Stimulated activated CD8-positive, alpha-beta memory T cell treated with anti-CD3 and anti-CD28 coated beads, Interleukin-4, amount 100 ng/mL, for 4 hours (primary cell): ENCODE measurements at regions not wholly inside any gene's neighbourhood (a gene's known extent, or its start where the extent isn't known, plus 50 kb on each side); places are given as distances from the start of the nearest gene placed in this dataset.

Source experiments
- DNase-seq, 2 donors: peaks; one replicate each; pipeline ENCODE4 v3.0.0-alpha.2; 2020; ENCODE audit warnings: low read depth in 2 of 2, low spot score in 1 of 2

DNA sequence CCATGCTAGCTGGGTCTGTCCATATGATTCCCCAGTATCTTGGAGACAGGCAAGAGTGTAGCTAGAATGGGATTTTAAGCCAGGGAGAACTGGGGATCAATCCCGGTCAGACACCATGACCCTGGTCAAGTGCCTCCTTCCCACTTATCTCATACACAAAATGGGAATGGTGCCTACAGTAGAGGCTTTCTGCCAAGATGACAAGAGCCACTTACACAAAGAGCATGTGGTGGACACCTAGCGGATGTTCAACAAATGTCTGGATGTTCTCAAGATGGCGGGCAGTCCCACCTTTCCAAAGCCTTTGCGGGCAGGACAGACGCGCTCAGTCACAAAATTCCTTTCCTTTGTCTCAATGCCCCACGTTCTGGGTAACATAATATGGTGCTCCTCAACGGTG is 57.3 kb downstream of the MAF start:
- DNase-seq, result no peak

GRCh38 chr16:79542237-79542774 is 58.2 kb downstream of the MAF start:
- no peak for DNase-seq

GRCh38 chr16:79540825-79541595 is 59.5 kb downstream of the MAF start:
- DNase-seq, result no peak

GRCh38 chr16:79537584-79537983 is 63.0 kb downstream of the MAF start:
- DNase-seq, result no peak

DNA sequence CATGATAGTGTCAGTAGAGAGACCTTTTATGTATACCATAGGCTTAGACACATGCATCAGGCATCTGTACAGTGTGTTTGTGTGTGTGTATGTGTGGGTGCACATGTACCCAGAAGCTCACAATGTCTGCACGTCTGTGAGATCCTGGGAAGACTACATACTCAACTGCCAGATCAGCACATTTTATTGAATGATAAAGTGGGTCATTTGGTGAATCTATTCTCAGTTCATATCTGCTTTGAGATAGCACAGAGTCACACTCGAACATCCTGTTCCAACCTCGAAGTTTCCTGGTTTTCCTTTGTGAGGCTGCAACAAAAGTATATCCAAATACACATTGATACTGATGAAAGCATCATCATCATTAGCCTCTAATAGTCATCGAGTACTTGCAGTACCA is 63.6 kb downstream of the MAF start:
- no peak for DNase-seq

- DNase-seq, result no peak
Observed at GRCh38 chr16:79535130-79535529, 65.4 kb downstream of the MAF start.

DNA sequence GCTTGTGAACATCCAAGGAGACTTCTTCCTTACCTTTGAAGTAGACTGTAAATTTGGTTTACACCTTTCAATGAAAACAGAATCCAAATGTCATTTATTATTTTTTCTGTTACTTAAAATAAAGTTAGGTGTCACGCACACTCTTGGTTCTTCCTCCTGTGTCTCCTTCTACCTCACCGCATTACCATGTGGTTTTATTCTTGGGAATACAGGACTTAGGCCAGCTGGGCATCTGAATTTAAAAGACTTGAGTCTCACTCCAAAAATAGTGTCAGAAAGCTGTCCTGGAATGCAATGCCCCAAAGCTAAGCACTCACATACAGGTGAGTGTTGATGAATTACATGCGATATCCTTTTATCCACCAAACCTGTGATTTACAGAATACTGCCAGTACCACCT is 66.4 kb downstream of the MAF start:
- DNase-seq, result no peak

DNA sequence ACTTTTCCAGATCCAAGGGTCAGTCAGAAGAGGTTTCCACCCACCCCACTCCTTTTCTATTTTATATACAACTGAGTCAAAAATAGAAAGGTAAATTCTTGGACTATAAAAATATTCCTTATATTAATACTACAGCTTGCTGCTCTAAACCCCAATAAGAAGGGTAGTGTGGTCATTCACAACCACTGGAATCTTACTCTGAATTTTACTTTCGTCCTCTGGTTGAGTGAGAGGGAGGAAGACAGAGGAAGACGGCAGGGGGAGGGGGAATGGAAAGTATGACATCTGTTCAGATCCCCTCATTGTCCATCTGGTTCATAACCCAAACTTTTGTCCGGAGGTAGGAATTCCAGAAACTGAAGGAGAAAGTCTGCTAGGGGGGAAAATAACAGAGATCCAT is 67.2 kb downstream of the MAF start:
- DNase-seq, result no peak

DNA sequence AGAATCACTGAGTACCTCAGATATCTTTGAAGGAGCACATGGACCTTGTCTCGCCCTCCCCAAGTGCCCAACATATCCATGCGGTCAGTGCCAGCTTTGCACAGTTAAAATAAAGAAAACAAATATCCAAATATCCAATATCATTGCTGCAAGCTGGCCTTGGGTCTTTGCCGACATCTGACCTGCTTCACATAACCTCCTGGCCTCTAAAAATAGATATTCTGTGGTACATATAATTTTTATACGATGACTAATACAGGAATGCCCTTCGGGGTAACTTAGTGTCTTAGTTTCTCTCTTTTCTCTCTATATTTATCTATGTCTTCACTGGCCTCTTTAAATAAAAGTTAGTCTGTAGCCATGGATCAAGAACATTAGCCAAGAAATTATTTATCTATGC is 67.8 kb downstream of the MAF start:
- DNase-seq, result no peak

- no peak for DNase-seq
Observed at GRCh38 chr16:79532273-79532672, 68.3 kb downstream of the MAF start.

DNA sequence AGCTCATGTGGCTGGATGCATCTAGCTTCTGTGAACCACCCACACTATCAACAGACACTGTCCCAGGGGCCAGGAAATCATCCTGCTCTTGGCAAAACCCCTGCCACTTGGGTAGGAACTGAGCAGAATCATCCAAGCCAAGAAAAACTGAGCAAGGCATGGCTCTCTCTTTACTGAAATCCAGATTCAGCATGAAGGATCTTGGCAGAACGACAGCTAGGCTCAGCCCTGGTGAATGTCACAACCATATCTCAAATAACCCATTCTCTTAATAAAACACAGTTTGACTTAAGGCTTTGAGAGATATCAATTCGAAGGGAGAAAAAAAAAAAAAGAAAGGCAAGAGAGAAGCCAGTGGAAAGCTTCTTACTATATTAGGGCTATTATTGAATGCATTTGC is 72.2 kb downstream of the MAF start:
- no peak for DNase-seq

DNA sequence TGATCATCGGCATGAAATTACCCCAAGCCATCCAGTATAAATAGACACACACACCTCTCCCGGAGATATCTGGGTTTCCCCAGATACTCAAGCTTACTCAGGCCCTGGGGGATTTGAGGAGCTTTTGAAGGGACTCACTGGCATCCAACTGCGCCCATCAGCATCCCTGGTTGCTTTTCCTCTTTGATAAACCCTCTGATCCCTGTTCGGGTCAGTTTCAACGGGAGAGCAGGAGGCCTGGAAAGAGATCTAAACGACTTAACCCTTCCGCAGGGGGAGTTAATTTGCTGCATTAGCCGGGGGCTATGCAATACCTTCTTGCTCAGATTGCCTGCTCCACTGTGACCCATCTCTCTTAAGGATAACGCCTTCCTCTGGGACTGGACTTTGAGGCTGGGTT is 76.6 kb downstream of the MAF start:
- DNase-seq, result no peak

GRCh38 chr16:79519448-79519847 is 81.1 kb downstream of the MAF start:
- DNase-seq, result no peak

- DNase-seq, result no peak
Observed at GRCh38 chr16:79517156-79517555, 83.4 kb downstream of the MAF start.

DNA sequence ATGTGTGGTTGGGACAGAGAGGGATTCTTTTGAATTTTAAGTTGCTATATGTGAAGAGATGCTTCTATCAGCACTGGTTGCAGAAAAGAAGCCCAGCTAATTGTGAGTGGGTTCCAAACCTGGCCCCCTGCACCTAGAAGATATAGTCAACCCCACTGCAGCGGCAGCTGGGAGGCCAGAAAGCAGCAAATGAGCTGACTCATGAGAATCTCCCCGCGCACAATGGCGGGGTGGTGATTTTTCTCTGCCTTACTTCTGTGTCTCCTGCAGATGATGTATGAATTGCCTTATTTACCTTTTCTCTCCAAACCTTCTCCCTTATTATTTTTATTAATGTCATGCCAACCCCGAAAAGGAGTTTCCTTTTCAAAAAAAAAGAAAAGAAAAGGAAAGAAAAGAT is 89.7 kb downstream of the MAF start:
- no peak for DNase-seq

DNA sequence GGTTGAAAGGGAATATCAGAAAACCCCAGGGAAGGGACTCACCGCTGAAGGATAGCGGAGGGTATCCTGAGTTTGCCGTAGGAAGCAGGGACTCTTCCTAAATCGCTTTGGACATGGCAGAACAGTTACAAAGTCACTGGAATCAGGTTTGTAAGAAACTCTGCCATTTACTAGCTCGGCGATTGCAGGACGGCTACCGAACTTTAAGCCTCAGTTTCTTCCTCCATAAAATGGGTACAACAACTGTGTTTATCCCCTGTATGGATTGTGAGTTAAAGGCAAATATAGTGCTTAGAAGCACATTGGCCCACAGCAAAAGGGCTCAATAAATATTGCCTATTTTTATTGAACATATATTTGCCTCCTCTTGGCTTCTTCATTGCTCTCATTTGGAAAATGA is 90.6 kb downstream of the MAF start:
- no peak for DNase-seq

- DNase-seq, result no peak
Observed at GRCh38 chr16:79509211-79509631, 91.3 kb downstream of the MAF start.

DNA sequence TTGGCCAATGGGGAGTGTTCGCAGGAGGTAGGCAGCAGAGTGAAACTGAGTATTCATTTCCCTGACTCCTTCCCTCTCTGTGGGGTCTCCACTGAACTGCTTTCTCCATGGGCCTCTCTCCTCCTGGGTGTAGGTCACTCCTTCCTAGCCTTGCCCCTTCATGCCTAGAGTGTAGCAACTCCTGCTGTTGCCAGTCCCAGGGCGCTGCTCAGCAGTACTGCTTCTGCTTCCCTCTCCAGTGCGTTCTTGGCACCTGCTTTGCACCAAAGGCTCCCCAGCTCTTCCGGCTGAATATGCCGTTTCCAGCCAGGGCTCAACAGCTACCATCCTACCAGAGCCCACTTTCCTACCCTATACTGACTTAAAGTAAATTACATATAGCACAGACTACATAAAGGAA is 92.2 kb downstream of the MAF start:
- DNase-seq, result no peak

- no peak for DNase-seq
Observed at GRCh38 chr16:79505344-79505743, 95.2 kb downstream of the MAF start.

DNA sequence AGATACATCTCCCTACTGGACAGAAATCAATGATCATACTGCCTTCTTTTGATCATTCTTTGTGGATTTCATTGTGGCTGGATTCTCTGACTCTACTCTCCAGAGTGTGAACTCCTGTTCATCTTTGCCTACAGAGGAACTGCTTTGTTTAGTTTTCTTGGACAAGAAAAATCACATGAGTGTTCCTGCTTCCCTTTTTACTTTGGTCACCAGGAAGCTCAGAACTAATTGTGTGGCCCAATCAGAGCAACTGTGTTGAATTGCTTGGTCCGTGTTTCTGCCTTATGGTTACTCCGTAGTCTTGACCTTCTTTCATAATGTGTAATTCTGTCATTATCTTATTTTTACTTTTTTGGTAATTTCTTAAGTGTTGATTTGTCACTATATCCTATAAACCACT is 97.0 kb downstream of the MAF start:
- no peak for DNase-seq

DNA sequence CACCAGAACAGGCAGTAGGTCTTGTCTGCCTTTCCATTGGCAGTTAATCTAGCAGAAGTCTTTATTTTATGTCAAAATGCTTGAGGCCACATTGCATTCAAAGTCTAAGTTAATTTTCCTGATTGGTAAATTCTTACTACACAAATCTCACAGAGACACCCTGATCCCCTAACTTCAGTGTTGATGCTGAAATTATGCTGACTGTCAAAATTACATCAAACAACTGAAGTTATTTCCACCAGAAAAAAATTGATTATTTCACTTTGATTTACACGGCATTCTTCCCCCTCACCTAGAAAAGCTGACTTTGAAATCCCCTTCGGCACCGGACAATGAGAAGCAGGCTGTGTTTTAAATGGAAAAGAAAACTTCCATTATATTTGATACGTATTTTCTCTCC is 99.1 kb downstream of the MAF start:
- no peak for DNase-seq

- DNase-seq, result no peak
Observed at GRCh38 chr16:79500866-79501265, 99.7 kb downstream of the MAF start.

- DNase-seq, result no peak
Observed at GRCh38 chr16:79500286-79500685, 100.3 kb downstream of the MAF start.
